ENCODE measurements at regions not wholly inside any gene's neighbourhood (a gene's known extent, or its start where the extent isn't known, plus 50 kb on each side); places are given as distances from the start of the nearest gene placed in this dataset.

- TF ChIP-seq, protein P1, sequence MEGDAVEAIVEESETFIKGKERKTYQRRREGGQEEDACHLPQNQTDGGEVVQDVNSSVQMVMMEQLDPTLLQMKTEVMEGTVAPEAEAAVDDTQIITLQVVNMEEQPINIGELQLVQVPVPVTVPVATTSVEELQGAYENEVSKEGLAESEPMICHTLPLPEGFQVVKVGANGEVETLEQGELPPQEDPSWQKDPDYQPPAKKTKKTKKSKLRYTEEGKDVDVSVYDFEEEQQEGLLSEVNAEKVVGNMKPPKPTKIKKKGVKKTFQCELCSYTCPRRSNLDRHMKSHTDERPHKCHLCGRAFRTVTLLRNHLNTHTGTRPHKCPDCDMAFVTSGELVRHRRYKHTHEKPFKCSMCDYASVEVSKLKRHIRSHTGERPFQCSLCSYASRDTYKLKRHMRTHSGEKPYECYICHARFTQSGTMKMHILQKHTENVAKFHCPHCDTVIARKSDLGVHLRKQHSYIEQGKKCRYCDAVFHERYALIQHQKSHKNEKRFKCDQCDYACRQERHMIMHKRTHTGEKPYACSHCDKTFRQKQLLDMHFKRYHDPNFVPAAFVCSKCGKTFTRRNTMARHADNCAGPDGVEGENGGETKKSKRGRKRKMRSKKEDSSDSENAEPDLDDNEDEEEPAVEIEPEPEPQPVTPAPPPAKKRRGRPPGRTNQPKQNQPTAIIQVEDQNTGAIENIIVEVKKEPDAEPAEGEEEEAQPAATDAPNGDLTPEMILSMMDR (IDR thresholded peaks at IDR 0.05 in 2 of 3, conservative IDR thresholded peaks at IDR 0.05 in 1 of 3; ENCODE audit: borderline replicate concordance in 1 of 3, insufficient read depth in 1 of 3, low read depth in 2 of 3, low read length in 2 of 3): no peak
- TF ChIP-seq CBX3 (IDR thresholded peaks at IDR 0.05; ENCODE audit: low read depth): no peak
- no peak for TF ChIP-seq POLR2AphosphoS5 (IDR thresholded peaks at IDR 0.05; ENCODE audit: low read depth, low read length)
These were observed 148.8 kb upstream of the EGLN3 start for GRCh38 chr14:34099635-34100034.

Data from HCT116 (cell line).